C4-2B (cell line): ENCODE measurements at regions not wholly inside any gene's neighbourhood (a gene's known extent, or its start where the extent isn't known, plus 50 kb on each side); places are given as distances from the start of the nearest gene placed in this dataset.

ENCODE experiments used
- ZFX ChIP-seq: fragments of 450-650 bp; IDR thresholded peaks from 2 replicates; pipeline ENCODE4 v1.6.1; 2017
- TF ChIP-seq, protein P1 (sequence below): fragments of 450-650 bp; conservative IDR thresholded peaks from 2 replicates; pipeline ENCODE4 v1.5.1; 2017; ENCODE audit warnings: mild to moderate bottlenecking

DNA sequence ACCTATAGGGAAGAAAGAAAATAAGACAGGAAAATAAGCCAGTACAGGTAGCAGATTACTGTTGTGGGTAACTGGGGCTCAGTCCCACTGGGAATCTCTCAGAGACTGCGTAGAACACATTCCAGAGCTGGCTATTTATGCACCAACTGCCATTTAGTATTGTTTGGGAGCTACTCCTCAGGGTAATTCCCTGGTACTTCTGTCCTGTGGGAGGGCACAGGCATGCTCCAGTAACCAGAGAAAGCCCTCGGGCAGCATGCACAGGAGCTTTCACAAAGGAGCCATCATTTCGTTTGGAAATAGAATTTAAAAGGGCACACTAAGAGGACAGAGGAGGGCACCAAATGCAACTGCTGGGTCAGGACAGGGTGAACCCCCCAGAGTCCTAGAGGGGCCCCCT is 148.0 kb upstream of the LRFN2 start:
- TF ChIP-seq, protein P1, sequence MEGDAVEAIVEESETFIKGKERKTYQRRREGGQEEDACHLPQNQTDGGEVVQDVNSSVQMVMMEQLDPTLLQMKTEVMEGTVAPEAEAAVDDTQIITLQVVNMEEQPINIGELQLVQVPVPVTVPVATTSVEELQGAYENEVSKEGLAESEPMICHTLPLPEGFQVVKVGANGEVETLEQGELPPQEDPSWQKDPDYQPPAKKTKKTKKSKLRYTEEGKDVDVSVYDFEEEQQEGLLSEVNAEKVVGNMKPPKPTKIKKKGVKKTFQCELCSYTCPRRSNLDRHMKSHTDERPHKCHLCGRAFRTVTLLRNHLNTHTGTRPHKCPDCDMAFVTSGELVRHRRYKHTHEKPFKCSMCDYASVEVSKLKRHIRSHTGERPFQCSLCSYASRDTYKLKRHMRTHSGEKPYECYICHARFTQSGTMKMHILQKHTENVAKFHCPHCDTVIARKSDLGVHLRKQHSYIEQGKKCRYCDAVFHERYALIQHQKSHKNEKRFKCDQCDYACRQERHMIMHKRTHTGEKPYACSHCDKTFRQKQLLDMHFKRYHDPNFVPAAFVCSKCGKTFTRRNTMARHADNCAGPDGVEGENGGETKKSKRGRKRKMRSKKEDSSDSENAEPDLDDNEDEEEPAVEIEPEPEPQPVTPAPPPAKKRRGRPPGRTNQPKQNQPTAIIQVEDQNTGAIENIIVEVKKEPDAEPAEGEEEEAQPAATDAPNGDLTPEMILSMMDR = no peak
- no peak for TF ChIP-seq ZFX
